A549 (cell line): ENCODE measurements at regions not wholly inside any gene's neighbourhood (a gene's known extent, or its start where the extent isn't known, plus 50 kb on each side); places are given as distances from the start of the nearest gene placed in this dataset.

ENCODE experiments used
- BHLHE40 ChIP-seq: IDR thresholded peaks from 2 replicates; pipeline ENCODE4 v1.6.1; 2012; ENCODE audit warnings: low read depth, low read length, inconsistent platforms
- EHMT2 ChIP-seq: fragments of 200-600 bp; sonication (generic); IDR thresholded peaks from 2 replicates; pipeline ENCODE4 v1.6.1; 2016; ENCODE audit warnings: antibody characterized with exemption, low read depth, mild to moderate bottlenecking, moderate library complexity
- ELK1 ChIP-seq: fragments of 150-350 bp; IDR thresholded peaks from 2 replicates; pipeline ENCODE4 v1.6.1; 2014; ENCODE audit warnings: low read depth, mild to moderate bottlenecking, low read length
- EP300 ChIP-seq, 2 experiments: fragments of >200 bp; sonication (Bioruptor Twin); formaldehyde crosslinking; IDR thresholded peaks; 2 replicates in 1 of 2; 3 replicates in 1 of 2; pipeline ENCODE4 v1.6.1; 2016 to 2017
- HDAC2 ChIP-seq: fragments of 200-600 bp; sonication (generic); IDR thresholded peaks from 2 replicates; pipeline ENCODE4 v1.6.1; 2016
- JUN ChIP-seq, 2 experiments: fragments of >200 bp; sonication (Bioruptor Twin); formaldehyde crosslinking; IDR thresholded peaks; 2 replicates in 1 of 2; 3 replicates in 1 of 2; pipeline ENCODE4 v1.6.1; 2016 to 2017
- MYC ChIP-seq: IDR thresholded peaks from 2 replicates; pipeline ENCODE4 v1.6.1; 2012; ENCODE audit warnings: mild to moderate bottlenecking, inconsistent platforms, low read length, improper control_type of control experiment, borderline replicate concordance
- POLR2A ChIP-seq: IDR thresholded peaks from 2 replicates; pipeline ENCODE4 v1.6.1; 2012; ENCODE audit warnings: mild to moderate bottlenecking, low read length
- POLR2AphosphoS2 ChIP-seq: conservative IDR thresholded peaks from 2 replicates; pipeline ENCODE4 v1.6.1; 2012; ENCODE audit warnings: low read length, improper control_type of control experiment, inconsistent platforms
- RARB ChIP-seq: fragments of 250-450 bp; sonication (Bioruptor Pico); IDR thresholded peaks from 2 replicates; pipeline ENCODE4 v1.8.0; 2021; ENCODE audit warnings: mild to moderate bottlenecking, moderate library complexity
- TF ChIP-seq, protein P1 (sequence below): fragments of >200 bp; sonication (Bioruptor Twin); formaldehyde crosslinking; IDR thresholded peaks from 3 replicates; pipeline ENCODE4 v1.5.1; 2016

DNA sequence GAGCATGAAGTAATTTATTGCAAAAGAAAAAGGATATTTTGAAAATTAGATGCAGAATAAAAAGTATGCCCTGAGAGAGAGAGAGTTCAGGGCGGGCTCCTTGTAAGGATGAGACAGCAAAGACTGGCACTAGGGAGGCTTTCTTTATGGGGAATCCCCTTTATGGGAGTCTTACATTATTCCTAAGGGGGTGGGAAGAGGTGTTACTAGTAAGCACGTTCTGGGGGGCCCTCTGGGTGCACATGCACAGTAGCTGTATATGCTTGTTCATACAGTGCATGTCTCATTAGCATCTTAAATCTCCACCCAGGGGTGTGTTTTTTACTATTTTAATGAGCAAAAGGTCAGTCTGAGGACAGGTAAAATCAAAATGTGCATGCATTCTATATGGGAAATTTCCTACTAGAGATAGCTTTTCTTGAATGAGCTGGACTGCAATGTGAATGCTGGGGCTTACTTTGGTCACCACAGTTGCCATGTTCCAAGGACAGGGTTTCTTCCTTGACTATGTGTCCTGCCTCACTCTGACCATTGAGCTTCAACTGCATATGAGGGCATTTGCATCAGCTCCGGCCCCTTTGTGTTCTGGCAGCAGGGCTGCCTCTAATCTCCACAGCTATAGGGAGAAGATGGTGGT, 614.1 kb downstream of the NUF2 start:
- TF ChIP-seq, protein P1, sequence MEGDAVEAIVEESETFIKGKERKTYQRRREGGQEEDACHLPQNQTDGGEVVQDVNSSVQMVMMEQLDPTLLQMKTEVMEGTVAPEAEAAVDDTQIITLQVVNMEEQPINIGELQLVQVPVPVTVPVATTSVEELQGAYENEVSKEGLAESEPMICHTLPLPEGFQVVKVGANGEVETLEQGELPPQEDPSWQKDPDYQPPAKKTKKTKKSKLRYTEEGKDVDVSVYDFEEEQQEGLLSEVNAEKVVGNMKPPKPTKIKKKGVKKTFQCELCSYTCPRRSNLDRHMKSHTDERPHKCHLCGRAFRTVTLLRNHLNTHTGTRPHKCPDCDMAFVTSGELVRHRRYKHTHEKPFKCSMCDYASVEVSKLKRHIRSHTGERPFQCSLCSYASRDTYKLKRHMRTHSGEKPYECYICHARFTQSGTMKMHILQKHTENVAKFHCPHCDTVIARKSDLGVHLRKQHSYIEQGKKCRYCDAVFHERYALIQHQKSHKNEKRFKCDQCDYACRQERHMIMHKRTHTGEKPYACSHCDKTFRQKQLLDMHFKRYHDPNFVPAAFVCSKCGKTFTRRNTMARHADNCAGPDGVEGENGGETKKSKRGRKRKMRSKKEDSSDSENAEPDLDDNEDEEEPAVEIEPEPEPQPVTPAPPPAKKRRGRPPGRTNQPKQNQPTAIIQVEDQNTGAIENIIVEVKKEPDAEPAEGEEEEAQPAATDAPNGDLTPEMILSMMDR, result no peak
- TF ChIP-seq POLR2A (no peak), RARB (CRISPR knock-in tag) (no peak), HDAC2 (no peak), MYC (no peak), EHMT2 (no peak), ELK1 (no peak), JUN (IDR thresholded peaks at IDR 0.05) (no peak), BHLHE40 (no peak), POLR2AphosphoS2 (no peak), EP300 (IDR thresholded peaks at IDR 0.05) (no peak)
